GM21619 (cell line): ENCODE measurements at regions not wholly inside any gene's neighbourhood (a gene's known extent, or its start where the extent isn't known, plus 50 kb on each side); places are given as distances from the start of the nearest gene placed in this dataset.
A peak's percentile ranks its signal among the peaks of the same experiment; 100 is the strongest.

ENCODE experiments used
- ATAC-seq: cut with Tn5 transposase; IDR thresholded peaks from one replicate; pipeline ENCODE4 v1.9.1; 2021; ENCODE audit not compliant: unreplicated experiment

DNA sequence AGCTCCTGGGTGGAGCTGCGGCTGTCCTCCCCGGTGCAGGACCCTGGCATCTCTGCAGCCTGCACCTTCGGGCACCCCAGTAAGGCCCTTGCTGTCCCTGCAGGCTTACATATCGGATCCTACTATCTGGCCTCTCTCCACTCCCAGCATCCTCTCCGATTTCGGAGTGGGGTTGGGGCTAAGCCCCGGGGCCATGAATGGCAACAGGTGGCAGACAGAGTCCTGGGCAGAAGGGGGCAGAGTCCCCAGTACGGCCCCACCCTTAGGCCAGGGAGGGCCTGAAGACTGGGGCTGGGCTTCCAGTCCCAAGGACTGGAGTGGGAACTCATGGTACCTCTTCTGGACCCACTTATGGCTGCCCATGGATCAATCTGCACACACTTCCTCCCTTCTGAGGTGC lies 180.4 kb upstream of the MC4R start:
- ATAC-seq: no peak

DNA sequence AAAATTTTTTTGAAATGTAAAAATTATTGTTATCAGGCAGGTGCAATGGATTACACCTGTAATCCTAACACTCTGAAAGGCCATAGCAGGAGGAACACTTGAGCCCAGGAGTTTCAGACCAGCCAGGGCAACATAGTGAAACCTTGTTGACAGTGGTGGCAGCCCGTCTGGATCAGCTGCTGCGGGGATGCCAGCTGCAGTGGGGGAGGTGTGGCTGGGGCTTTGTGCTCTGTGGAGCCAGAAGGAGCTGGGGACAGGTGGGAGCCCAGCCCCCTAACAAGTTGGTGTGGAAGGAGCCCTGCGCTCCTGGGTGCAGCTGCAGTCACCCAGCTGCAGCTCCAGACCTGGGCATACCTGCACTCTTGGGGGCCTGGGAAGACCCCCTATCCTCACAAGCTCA lies 182.4 kb upstream of the MC4R start:
- no peak for ATAC-seq

- no peak for ATAC-seq
Measured at GRCh38 chr18:60555625-60556024, 183.1 kb upstream of the MC4R start.

DNA sequence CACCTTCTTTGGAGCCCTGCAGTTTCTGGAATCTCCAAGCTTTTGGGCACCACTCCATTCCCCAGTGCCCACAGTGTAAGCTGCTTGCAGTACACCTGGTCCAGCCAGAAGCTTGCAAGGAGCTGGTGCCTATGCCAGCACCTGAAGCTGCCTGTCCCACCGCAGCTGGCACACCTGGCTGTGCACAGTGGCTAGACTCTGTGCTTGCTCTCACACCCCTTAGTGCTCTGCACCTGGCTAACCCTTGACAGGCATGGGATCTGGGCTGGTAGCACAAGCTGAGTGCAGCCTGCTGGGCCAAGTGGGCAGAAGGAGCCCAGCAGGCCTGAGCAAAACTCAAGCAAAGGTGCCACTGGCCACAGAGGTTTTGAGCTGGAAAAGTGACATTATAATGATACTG lies 183.8 kb upstream of the MC4R start:
- ATAC-seq: no peak

DNA sequence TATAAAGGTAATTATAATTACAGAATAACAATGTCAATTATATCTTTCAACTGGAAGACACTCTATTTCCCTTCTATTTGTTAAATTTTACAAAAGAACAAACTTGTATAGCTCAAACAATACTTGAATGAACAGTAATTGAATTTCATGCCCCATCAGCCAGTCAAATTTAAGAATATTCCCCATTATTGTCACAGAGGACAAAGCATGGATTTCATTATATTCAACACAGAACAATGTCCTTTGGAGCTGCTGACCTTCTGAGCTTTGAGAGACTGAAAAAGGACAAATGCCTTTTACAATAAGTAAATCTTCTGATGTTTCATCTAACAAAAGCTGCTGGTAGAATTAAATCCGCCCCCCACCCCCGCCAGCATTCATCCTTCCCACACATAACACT lies 187.5 kb upstream of the MC4R start:
- no peak for ATAC-seq

DNA sequence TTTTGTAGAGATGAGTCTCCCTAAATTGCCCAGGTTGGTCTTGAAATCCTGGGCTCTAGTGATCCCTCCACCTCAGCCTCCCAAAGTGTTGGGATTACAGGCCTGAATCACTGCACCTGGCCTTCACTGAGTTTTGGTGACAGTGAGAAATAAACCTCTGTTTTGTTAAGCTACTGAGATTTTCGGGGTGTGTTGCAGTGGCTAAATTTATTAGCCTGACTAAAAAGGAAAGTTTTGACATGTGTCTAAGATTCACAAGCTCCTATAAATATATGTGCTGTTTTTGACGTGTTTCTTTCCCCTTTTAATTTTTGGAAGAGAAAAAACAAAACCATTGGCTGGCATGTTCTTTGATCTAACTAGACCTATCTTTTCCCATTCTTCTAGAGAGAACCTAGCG lies 190.5 kb upstream of the MC4R start:
- no peak for ATAC-seq

DNA sequence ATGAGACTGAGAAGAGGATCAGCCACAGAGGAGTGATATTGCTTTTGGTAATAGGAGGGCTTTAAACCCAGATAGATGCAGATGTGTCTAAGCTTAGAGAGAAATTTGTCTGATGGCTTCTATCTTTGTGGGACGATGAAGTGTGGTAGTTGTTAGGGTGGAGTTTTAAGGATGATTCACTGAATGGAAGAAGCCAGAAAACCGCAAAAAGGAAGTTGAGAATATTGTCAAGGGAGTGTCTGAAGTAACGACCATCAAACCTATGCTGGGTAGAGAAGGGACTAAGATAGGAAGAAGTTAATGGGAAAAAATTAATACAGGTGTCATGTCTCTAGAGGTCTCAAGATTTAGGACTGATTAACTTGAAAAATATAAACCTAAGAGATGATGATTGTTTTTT lies 195.6 kb upstream of the MC4R start:
- ATAC-seq: no peak

DNA sequence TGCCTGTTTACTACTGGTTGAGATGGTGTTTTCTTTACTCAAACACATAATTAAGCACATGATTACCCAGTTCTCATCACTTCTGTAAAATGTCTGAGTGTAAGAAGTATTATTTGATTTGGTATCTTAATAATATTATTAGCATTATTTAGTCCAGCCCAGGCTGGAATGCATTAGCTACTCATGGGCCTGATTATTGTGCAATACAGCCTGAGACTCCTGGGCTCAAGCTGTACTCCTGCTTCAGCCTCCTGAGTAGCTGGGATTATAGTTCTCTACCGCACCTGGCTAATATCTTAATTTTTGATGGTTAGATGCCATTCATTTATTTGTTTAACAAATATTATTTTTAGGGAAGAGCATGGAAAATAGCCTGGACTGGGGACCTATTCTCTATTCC lies 197.6 kb upstream of the MC4R start:
- no peak for ATAC-seq

DNA sequence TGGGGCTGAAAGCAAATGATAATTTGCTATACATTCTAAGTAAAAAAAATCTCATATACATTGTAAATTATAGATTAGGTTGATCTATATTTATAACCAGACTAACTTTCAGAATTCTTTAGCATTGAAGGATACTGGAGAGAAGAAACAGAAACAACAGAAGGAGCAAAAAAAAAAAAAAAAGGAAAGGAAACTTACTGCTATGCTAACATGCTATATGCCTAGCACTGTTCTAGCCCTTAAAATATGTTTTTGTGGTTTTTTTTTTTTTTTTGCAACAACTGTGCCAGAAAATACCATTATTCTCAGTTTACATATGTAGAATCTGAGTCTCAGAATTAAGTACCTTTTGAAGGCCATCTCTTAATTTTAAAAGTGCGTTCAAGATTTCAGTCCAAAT lies 204.9 kb upstream of the MC4R start:
- ATAC-seq: no peak

DNA sequence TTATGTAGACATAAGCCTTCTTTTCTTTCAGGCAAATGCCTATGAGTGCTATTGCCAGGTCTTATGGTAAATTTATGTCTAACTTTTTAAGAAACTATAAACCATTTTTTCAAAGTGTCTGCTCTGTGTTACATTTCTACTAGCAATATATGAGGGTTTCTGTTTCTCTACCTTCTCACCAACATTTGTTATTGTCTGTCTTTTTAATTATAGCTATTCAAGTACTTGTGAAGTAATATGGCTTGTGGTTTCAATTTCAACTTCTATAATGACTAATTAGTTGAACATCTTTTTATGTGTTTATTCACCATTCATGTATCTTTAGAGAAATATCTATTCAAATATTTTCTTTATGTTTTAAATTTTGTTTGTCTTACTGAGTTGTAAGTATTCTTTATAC lies 213.1 kb upstream of the MC4R start:
- ATAC-seq: no peak

GRCh38 chr18:60593249-60593648 lies 220.7 kb upstream of the MC4R start:
- no peak for ATAC-seq

DNA sequence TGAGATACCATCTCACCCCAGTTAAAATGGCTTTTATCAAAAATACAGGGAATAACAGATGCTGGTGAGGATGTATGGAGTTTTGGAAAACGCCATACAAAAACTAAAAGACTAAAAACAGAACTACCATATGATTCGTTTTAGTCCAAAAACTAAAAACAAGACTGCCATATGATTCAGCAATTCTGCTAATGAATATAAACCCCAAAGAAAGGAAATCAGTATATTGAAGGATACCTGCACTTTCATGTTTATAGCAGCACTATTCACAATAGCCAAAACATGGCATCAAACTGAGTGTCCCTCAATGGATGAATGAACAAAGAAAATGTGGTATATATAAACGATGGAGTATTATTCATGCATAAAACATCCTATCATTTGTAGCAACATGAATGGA lies 224.4 kb upstream of the MC4R start:
- no peak for ATAC-seq

- ATAC-seq: peak; percentile 93
Measured at GRCh38 chr18:60599267-60599666, 226.7 kb upstream of the MC4R start.

DNA sequence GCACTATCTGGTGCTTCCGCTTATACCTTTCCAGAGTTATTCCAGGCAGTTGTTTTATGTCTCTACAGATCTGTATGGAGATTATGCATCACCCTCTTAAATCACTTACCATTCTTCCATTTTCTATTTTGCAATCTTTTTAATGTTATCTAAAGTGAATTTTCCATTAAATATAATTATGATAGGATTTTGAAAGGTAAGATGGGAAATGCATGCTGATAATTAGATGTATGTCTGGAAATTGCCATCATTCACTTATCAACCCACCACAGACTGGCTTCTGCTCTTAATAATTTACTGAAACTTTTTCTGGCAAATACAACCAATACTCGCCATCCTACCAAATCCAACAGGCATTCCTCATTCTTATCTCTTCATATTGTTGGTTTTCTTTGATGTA lies 227.4 kb upstream of the MC4R start:
- ATAC-seq: no peak

DNA sequence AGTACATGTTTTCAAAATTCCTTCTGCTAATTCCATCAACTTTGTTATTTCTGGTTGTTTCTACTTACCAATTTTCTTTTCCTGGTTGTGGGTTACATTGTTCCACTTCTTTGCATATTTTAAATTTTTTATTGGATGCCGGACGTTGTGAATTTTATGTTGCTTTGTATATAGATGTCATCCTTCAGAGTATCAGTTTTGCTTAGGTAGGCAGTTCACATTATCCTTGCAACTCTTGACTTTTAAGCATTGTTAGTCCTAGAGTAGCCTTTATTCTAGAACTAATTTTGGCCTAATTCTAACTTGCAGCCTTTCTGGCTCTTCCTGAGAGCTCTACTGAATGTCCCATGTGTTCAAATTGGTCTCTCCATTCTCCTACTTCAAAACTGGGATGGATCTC lies 228.7 kb upstream of the MC4R start:
- no peak for ATAC-seq

GRCh38 chr18:60623331-60623730 lies 250.8 kb upstream of the MC4R start:
- ATAC-seq: no peak

DNA sequence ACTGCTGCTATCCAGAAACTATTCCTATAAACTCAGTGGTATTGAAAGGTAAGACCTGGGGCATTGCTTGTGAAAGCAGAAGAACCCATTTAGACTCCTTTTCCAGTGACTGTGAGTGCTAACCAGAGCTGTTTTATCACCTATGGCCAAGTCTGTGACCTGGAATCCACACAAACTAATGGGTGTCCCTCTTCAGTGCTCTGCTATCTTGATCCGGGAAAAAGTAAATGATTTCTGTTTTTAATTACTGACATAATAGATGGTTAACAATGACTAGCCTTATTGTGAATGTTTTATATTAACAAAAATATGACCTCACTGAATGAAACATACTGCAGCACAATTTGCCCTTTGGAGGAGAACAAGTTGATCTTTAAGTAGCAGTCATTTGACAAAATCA lies 251.6 kb upstream of the MC4R start:
- no peak for ATAC-seq

DNA sequence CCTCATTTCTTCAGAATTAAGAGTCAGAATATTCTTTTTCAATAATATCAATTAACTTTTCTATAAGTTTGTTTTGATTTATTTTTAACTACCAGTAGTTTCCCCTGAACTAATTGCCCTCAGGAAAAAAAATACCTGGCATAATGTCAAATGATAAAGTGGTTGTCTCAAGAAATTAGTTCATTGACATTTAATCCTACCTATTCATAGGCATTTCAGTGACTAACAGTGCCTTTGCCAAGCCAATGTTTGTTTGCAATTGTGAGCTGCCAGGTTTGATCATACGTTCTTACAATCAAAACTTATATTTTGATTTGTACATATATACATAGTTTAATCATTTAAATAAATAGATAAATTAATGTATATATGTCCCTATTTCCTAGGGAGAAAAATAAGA lies 267.3 kb upstream of the MC4R start:
- no peak for ATAC-seq

- ATAC-seq: no peak
Measured at GRCh38 chr18:60643009-60643408, 270.4 kb upstream of the MC4R start.

DNA sequence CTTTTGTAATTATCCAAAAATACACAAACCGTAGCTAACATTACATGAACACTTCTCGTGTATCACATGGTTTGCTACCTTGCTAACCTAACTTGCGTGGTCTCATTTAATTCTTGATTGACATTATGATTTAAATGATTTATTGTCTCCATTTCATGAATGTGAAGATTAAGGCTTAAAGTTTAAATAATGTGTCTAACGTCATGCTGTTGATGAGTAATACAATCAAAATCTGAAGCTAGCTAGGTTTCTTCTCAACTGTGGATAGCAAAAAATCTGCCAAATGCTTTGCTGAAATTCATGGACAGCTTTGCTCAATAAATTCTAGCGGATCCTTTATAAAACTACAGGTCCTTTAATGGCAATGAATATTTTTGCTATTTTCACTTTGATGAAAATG lies 274.1 kb upstream of the MC4R start:
- ATAC-seq: no peak

DNA sequence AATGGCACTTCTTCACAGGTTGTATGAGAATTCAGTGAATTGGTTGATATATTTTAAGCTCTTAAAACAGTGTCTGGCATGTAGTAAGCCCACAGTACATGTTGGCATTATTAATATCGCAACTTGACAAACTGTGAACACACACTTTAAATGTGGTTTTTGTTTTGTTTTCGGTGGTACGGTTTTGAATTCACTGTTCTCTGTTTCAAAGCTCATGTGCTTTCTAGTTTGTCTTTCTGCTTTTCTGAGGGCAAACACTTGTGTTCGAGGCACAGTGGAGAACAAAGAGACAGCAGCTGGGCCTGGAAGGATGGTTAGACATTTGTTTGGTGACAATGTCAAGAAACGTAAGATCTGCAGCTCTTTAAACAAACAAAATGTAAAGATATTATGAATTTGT lies 276.5 kb upstream of the MC4R start:
- peak; percentile 96 for ATAC-seq

DNA sequence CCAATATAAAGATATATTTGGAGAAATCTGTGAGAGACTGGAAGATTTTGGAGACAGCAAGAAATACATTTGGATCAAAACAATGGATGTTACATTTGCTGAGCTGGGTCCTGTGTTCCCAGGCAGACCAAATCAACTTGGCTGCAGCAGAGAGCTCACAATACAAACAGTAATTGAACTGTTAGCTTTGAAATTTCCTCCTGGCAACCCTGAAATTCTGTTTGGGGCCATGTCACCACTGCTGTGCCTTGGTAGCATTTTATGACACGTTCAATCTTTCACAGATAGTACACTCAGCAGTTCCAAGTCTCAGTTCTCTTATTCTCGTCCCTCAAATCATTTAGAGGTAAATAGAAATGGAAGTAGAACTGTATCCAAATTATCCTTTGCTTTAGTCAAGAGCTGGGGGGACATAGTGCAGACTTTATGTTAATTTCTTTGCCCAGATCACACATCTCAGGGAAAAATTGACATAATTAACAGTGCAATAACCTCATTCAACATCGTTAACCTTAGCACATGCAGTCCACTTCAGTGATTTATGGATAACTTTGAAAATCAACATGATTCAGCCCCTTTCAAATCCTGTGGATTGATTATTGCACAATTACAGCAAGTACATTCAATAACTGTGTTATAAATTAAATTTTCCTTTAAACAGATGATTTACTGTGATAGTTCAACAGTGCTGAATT lies 277.4 kb upstream of the MC4R start:
- no peak for ATAC-seq

- ATAC-seq: no peak
Measured at GRCh38 chr18:60654298-60654697, 281.7 kb upstream of the MC4R start.

- peak; percentile 47 for ATAC-seq
Measured at GRCh38 chr18:60656553-60656952, 284.0 kb upstream of the MC4R start.
